Mammary epithelial cell (primary cell): ENCODE measurements at regions not wholly inside any gene's neighbourhood (a gene's known extent, or its start where the extent isn't known, plus 50 kb on each side); places are given as distances from the start of the nearest gene placed in this dataset.

ENCODE experiments used
- EZH2 ChIP-seq: IDR thresholded peaks from 2 replicates; pipeline ENCODE4 v1.6.1; 2012; ENCODE audit warnings: low read length, inconsistent platforms, borderline replicate concordance
- TF ChIP-seq, protein P1 (sequence below), 2 donors: IDR thresholded peaks in 1 of 2; conservative IDR thresholded peaks in 1 of 2; 2 replicates each; pipeline ENCODE4 v1.5.1; 2011 to 2012; ENCODE audit warnings: inconsistent platforms in 2 of 2, low read length in 2 of 2, mild to moderate bottlenecking in 2 of 2, control low read depth in 1 of 2, low read depth in 1 of 2; ENCODE audit not compliant: insufficient read depth in 1 of 2; ENCODE audit errors: extremely low read depth in 1 of 2

DNA sequence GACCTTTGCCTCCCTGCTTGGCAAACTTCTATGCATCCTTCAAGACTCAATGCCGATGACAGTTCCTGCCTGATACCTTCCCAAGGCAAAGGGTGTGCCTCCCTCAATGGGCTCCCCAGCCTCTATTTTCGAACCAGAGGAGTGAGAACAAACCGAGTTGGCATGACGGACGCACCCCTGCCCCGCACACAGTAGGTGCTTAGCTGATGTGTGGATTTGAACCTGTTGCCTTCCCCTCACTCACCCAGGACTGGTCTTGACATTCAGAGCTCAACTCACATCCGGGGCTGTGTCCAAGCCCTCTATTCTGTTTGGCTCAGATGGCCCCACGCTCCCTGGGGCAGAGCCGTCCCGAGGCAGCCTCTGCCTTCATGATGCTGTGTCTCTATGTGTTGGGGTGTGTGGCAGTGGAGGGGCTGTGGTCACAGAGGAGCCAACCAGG lies 52.2 kb upstream of the SLC6A11 start:
- no peak for TF ChIP-seq EZH2
- TF ChIP-seq, protein P1, sequence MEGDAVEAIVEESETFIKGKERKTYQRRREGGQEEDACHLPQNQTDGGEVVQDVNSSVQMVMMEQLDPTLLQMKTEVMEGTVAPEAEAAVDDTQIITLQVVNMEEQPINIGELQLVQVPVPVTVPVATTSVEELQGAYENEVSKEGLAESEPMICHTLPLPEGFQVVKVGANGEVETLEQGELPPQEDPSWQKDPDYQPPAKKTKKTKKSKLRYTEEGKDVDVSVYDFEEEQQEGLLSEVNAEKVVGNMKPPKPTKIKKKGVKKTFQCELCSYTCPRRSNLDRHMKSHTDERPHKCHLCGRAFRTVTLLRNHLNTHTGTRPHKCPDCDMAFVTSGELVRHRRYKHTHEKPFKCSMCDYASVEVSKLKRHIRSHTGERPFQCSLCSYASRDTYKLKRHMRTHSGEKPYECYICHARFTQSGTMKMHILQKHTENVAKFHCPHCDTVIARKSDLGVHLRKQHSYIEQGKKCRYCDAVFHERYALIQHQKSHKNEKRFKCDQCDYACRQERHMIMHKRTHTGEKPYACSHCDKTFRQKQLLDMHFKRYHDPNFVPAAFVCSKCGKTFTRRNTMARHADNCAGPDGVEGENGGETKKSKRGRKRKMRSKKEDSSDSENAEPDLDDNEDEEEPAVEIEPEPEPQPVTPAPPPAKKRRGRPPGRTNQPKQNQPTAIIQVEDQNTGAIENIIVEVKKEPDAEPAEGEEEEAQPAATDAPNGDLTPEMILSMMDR (conservative IDR thresholded peaks at IDR 0.05 in 1 of 2, IDR thresholded peaks at IDR 0.05 in 1 of 2; ENCODE audit: extremely low read depth in 1 of 2, insufficient read depth in 1 of 2, low read depth in 1 of 2, low read length in 2 of 2): no peak
